HepG2 (cell line): ENCODE measurements at regions not wholly inside any gene's neighbourhood (a gene's known extent, or its start where the extent isn't known, plus 50 kb on each side); places are given as distances from the start of the nearest gene placed in this dataset.

Experiments
- TBL1XR1 ChIP-seq: fragments of 150-350 bp; IDR thresholded peaks from 2 replicates; pipeline ENCODE4 v1.6.1; 2014; ENCODE audit warnings: borderline replicate concordance, low read length; ENCODE audit not compliant: partially characterized antibody
- WIZ ChIP-seq: sonication (generic); formaldehyde crosslinking; IDR thresholded peaks from 2 replicates; pipeline ENCODE4 v1.5.1; 2020; ENCODE audit warnings: mild to moderate bottlenecking, missing genetic modification reagents
- ZBTB42 ChIP-seq: sonication (generic); formaldehyde crosslinking; IDR thresholded peaks from 2 replicates; pipeline ENCODE4 v1.5.0; 2020; ENCODE audit warnings: mild to moderate bottlenecking, missing genetic modification reagents
- ZNF142 ChIP-seq: sonication (generic); formaldehyde crosslinking; IDR thresholded peaks from 2 replicates; pipeline ENCODE4 v1.4.0; 2020; ENCODE audit warnings: missing genetic modification reagents
- ZNF20 ChIP-seq: sonication (generic); formaldehyde crosslinking; IDR thresholded peaks from 2 replicates; pipeline ENCODE4 v1.4.0; 2020; ENCODE audit warnings: mild to moderate bottlenecking, moderate library complexity, missing genetic modification reagents
- ZNF362 ChIP-seq: sonication (generic); formaldehyde crosslinking; IDR thresholded peaks from 2 replicates; pipeline ENCODE4 v1.4.0; 2020; ENCODE audit warnings: missing genetic modification reagents, mild to moderate bottlenecking, borderline replicate concordance
- ZNF501 ChIP-seq: sonication (generic); formaldehyde crosslinking; IDR thresholded peaks from 2 replicates; pipeline ENCODE4 v1.5.1; 2020; ENCODE audit warnings: mild to moderate bottlenecking, moderate library complexity, missing genetic modification reagents
- TF ChIP-seq, protein P1 (sequence below): sonication (generic); formaldehyde crosslinking; IDR thresholded peaks from 2 replicates; pipeline ENCODE4 v1.4.0; 2020; ENCODE audit warnings: missing genetic modification reagents

GRCh38 chr10:5588603-5589002 is 63.8 kb downstream of the CALML3 start (continued):
- TF ChIP-seq ZNF362 (CRISPR knock-in tag) (no peak), TBL1XR1 (no peak), ZNF20 (no peak), ZNF142 (CRISPR knock-in tag) (no peak), WIZ (CRISPR knock-in tag) (no peak), ZBTB42 (CRISPR knock-in tag) (no peak), ZNF501 (CRISPR knock-in tag) (no peak)
- TF ChIP-seq, protein P1, sequence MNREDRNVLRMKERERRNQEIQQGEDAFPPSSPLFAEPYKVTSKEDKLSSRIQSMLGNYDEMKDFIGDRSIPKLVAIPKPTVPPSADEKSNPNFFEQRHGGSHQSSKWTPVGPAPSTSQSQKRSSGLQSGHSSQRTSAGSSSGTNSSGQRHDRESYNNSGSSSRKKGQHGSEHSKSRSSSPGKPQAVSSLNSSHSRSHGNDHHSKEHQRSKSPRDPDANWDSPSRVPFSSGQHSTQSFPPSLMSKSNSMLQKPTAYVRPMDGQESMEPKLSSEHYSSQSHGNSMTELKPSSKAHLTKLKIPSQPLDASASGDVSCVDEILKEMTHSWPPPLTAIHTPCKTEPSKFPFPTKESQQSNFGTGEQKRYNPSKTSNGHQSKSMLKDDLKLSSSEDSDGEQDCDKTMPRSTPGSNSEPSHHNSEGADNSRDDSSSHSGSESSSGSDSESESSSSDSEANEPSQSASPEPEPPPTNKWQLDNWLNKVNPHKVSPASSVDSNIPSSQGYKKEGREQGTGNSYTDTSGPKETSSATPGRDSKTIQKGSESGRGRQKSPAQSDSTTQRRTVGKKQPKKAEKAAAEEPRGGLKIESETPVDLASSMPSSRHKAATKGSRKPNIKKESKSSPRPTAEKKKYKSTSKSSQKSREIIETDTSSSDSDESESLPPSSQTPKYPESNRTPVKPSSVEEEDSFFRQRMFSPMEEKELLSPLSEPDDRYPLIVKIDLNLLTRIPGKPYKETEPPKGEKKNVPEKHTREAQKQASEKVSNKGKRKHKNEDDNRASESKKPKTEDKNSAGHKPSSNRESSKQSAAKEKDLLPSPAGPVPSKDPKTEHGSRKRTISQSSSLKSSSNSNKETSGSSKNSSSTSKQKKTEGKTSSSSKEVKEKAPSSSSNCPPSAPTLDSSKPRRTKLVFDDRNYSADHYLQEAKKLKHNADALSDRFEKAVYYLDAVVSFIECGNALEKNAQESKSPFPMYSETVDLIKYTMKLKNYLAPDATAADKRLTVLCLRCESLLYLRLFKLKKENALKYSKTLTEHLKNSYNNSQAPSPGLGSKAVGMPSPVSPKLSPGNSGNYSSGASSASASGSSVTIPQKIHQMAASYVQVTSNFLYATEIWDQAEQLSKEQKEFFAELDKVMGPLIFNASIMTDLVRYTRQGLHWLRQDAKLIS, result no peak
- TF ChIP-seq, all 625 proteins: peak for 0
